ENCODE measurements at regions not wholly inside any gene's neighbourhood (a gene's known extent, or its start where the extent isn't known, plus 50 kb on each side); places are given as distances from the start of the nearest gene placed in this dataset.
"Not testable (repeated sequence)": the region's sequence is repeated elsewhere in the genome, so short reads cannot be mapped to it uniquely, and the experiment has no call there.

- H3K27me3 ChIP-seq (ENCODE audit: control insufficient read depth in 2 of 2, insufficient read depth in 2 of 2, low read length in 2 of 2); H2AFZ ChIP-seq (ENCODE audit: low read depth, low read length); dilution Hi-C loops (cut with MboI; ENCODE audit: extremely low pct_ligation_motif_present, low sequenced_read_pairs); H3K9ac ChIP-seq (replicated peaks; ENCODE audit: extremely low read depth, insufficient read depth, low read length); DNase-seq (ENCODE audit: low read depth, low spot score); H3K36me3 ChIP-seq (ENCODE audit: control insufficient read depth in 2 of 2, extremely low read depth in 1 of 2, insufficient read depth in 2 of 2, low read length in 2 of 2); H3K4me3 ChIP-seq (replicated peaks in 1 of 3; ENCODE audit: insufficient read depth in 1 of 3, low read depth in 1 of 3, low read length in 3 of 3); intact Hi-C loops (cut with micrococcal nuclease); H3K4me1 ChIP-seq (ENCODE audit: control insufficient read depth, extremely low read depth, insufficient read depth, low read length); CTCF ChIA-PET; H3K9me1 ChIP-seq (replicated peaks; ENCODE audit: control insufficient read depth, extremely low read depth, insufficient read depth, low read length); FAIRE-seq; POLR2A ChIA-PET; H4K20me1 ChIP-seq (replicated peaks; ENCODE audit: control insufficient read depth, extremely low read depth, insufficient read depth, low read length); H3K27ac ChIP-seq (ENCODE audit: insufficient read depth, low read depth, low read length); H3K79me2 ChIP-seq (ENCODE audit: control insufficient read depth, insufficient read depth, low read length); BruUV-seq (replicated peaks); H3K9me3 ChIP-seq (replicated peaks; ENCODE audit: control insufficient read depth, insufficient read depth, low read length); H3K4me2 ChIP-seq (ENCODE audit: insufficient read depth, low read length): not testable (repeated sequence)
Observed at GRCh38 chr1:862601-863000, 61.1 kb upstream of the SAMD11 start.

DNA sequence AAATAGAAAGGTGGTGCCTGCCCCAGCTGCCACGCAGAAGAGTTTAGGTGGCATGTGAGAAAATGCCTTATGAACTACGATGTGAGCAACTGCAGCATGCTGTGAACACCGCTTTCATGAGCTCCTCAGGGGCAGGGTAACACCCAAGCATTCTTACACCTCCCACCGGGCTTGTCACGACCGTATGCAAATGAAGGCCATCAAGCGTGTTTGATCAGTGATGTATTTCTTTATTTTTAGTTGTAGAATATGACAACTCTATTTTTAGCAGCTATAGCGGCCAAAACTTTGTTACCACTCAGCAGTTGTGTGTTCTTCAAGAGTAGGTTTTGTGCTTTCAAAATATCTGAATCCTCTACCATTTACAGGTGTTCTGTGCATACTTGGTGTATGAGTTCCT lies 58.1 kb upstream of the SAMD11 start:
- CTCF ChIA-PET; H3K4me1 ChIP-seq (ENCODE audit: control insufficient read depth, extremely low read depth, insufficient read depth, low read length); H3K36me3 ChIP-seq (ENCODE audit: control insufficient read depth in 2 of 2, extremely low read depth in 1 of 2, insufficient read depth in 2 of 2, low read length in 2 of 2); dilution Hi-C loops (cut with MboI; ENCODE audit: extremely low pct_ligation_motif_present, low sequenced_read_pairs); H3K79me2 ChIP-seq (ENCODE audit: control insufficient read depth, insufficient read depth, low read length); H3K4me3 ChIP-seq (replicated peaks in 1 of 3; ENCODE audit: insufficient read depth in 1 of 3, low read depth in 1 of 3, low read length in 3 of 3); H3K27me3 ChIP-seq (ENCODE audit: control insufficient read depth in 2 of 2, insufficient read depth in 2 of 2, low read length in 2 of 2); BruUV-seq (replicated peaks); POLR2A ChIA-PET; FAIRE-seq; H3K9me1 ChIP-seq (replicated peaks; ENCODE audit: control insufficient read depth, extremely low read depth, insufficient read depth, low read length); DNase-seq (ENCODE audit: low read depth, low spot score); H3K9me3 ChIP-seq (replicated peaks; ENCODE audit: control insufficient read depth, insufficient read depth, low read length); H2AFZ ChIP-seq (ENCODE audit: low read depth, low read length); intact Hi-C loops (cut with micrococcal nuclease); H3K9ac ChIP-seq (replicated peaks; ENCODE audit: extremely low read depth, insufficient read depth, low read length); H3K27ac ChIP-seq (ENCODE audit: insufficient read depth, low read depth, low read length); H3K4me2 ChIP-seq (ENCODE audit: insufficient read depth, low read length); H4K20me1 ChIP-seq (replicated peaks; ENCODE audit: control insufficient read depth, extremely low read depth, insufficient read depth, low read length): not testable (repeated sequence)

- Histone ChIP-seq H3K27me3 (ENCODE audit: control insufficient read depth in 2 of 2, insufficient read depth in 2 of 2, low read length in 2 of 2) (peaks cover 0 to 4% of the 10 kb centered on the region in 2 experiments), H3K79me2 (ENCODE audit: control insufficient read depth, insufficient read depth, low read length) (no peaks in the 10 kb centered on the region), H3K27ac (ENCODE audit: insufficient read depth, low read depth, low read length) (no peak overlapping the region), H3K36me3 (ENCODE audit: control insufficient read depth in 2 of 2, extremely low read depth in 1 of 2, insufficient read depth in 2 of 2, low read length in 2 of 2) (no peaks in the 10 kb centered on the region), H2AFZ (ENCODE audit: low read depth, low read length) (no peak overlapping the region), H3K4me2 (ENCODE audit: insufficient read depth, low read length) (no peak overlapping the region), H4K20me1 (replicated peaks; ENCODE audit: control insufficient read depth, extremely low read depth, insufficient read depth, low read length) (no peaks in the 10 kb centered on the region), H3K4me1 (ENCODE audit: control insufficient read depth, extremely low read depth, insufficient read depth, low read length) (no peaks in the 10 kb centered on the region), H3K9me1 (replicated peaks; ENCODE audit: control insufficient read depth, extremely low read depth, insufficient read depth, low read length) (no peaks in the 10 kb centered on the region), H3K9ac (replicated peaks; ENCODE audit: extremely low read depth, insufficient read depth, low read length) (no peak overlapping the region), H3K9me3 (replicated peaks; ENCODE audit: control insufficient read depth, insufficient read depth, low read length) (no peaks in the 10 kb centered on the region), H3K4me3 (replicated peaks in 1 of 3; ENCODE audit: insufficient read depth in 1 of 3, low read depth in 1 of 3, low read length in 3 of 3) (no peak overlapping the region)
- dilution Hi-C loops (cut with MboI; ENCODE audit: extremely low pct_ligation_motif_present, low sequenced_read_pairs), result no loop called here
- POLR2A ChIA-PET, result no interaction called here
- CTCF ChIA-PET, result no interaction called here
- BruUV-seq (replicated peaks), result no TSS peak
- DNase-seq (ENCODE audit: low read depth, low spot score), result no peak
- TF ChIP-seq CTCF (IDR thresholded peaks at IDR 0.05; ENCODE audit: extremely low read depth in 1 of 2, insufficient read depth in 1 of 2, low read depth in 1 of 2, low read length in 2 of 2) (no peak), POLR2AphosphoS5 (IDR thresholded peaks at IDR 0.05; ENCODE audit: insufficient read depth, low read depth, low read length) (no peak), JUN (IDR thresholded peaks at IDR 0.05; ENCODE audit: borderline replicate concordance, insufficient read depth, insufficient read length, low read depth) (no peak), POLR2A (IDR thresholded peaks at IDR 0.05; ENCODE audit: low read depth, low read length) (no peak), EZH2 (IDR thresholded peaks at IDR 0.05; ENCODE audit: borderline replicate concordance, low read depth, low read length, severe bottlenecking) (no peak), GATA2 (IDR thresholded peaks at IDR 0.05; ENCODE audit: insufficient read depth, insufficient read length, low read depth, low read length) (no peak), MAX (IDR thresholded peaks at IDR 0.05; ENCODE audit: insufficient read depth, insufficient read length) (no peak), MYC (IDR thresholded peaks at IDR 0.05; ENCODE audit: low read depth, low read length) (no peak), FOS (IDR thresholded peaks at IDR 0.05; ENCODE audit: borderline replicate concordance, insufficient read depth, low read length) (no peak)
- intact Hi-C loops (cut with micrococcal nuclease), result no loop called here
- no peak for FAIRE-seq
Observed at GRCh38 chr1:866095-866494, 57.6 kb upstream of the SAMD11 start.
